Liver (tissue), 8 donors: ENCODE measurements at regions not wholly inside any gene's neighbourhood (a gene's known extent, or its start where the extent isn't known, plus 50 kb on each side); places are given as distances from the start of the nearest gene placed in this dataset.

Experiments used
- DNase-seq: peaks from one replicate; pipeline ENCODE4 v3.0.0-alpha.2; 2017; ENCODE audit warnings: low spot score
- H3K27ac ChIP-seq, 2 donors: one replicate each; pipeline ENCODE4 v1.7.0; 2013; ENCODE audit warnings: inconsistent platforms in 2 of 2, low read length in 2 of 2, control low read depth in 1 of 2, low read depth in 1 of 2, mild to moderate bottlenecking in 1 of 2
- H3K27me3 ChIP-seq, 4 donors: one replicate each; pipeline versions ENCODE4 v1.6.1 to v1.7.0; 2013; ENCODE audit warnings: low read length in 3 of 4, inconsistent platforms in 1 of 4, mild to moderate bottlenecking in 1 of 4, moderate library complexity in 1 of 4; ENCODE audit not compliant: control insufficient read depth in 4 of 4, insufficient read depth in 4 of 4
- H3K36me3 ChIP-seq, 4 donors: one replicate each; pipeline versions ENCODE4 v1.6.1 to v1.7.0; 2013; ENCODE audit warnings: low read length in 3 of 4, mild to moderate bottlenecking in 3 of 4, low read depth in 1 of 4, moderate library complexity in 1 of 4; ENCODE audit not compliant: control insufficient read depth in 4 of 4, insufficient read depth in 3 of 4
- H3K4me1 ChIP-seq, 4 donors: one replicate each; pipeline versions ENCODE4 v1.6.1 to v1.7.0; 2013; ENCODE audit warnings: low read length in 3 of 4, mild to moderate bottlenecking in 3 of 4, moderate library complexity in 1 of 4; ENCODE audit not compliant: control insufficient read depth in 4 of 4, insufficient read depth in 4 of 4
- H3K4me3 ChIP-seq, 3 donors: one replicate each; pipeline versions ENCODE4 v1.6.1 to v1.7.0; 2013; ENCODE audit warnings: low read length in 3 of 3, control low read depth in 1 of 3, low read depth in 1 of 3, mild to moderate bottlenecking in 1 of 3
- H3K9ac ChIP-seq, 2 donors: one replicate each; pipeline ENCODE4 v1.7.0; 2013; ENCODE audit warnings: low read length in 2 of 2, mild to moderate bottlenecking in 2 of 2, moderate library complexity in 2 of 2, control low read depth in 1 of 2, low read depth in 1 of 2
- H3K9me3 ChIP-seq, 4 donors: one replicate each; pipeline versions ENCODE4 v1.6.1 to v1.7.0; 2013; ENCODE audit warnings: low read length in 3 of 4; ENCODE audit not compliant: control insufficient read depth in 4 of 4
- EGR1 ChIP-seq, 2 donors: IDR thresholded peaks; 2 replicates each; pipeline ENCODE4 v1.6.1; 2016 to 2018; ENCODE audit warnings: antibody characterized with exemption in 2 of 2, low read depth in 2 of 2
- FOXA1 ChIP-seq: IDR thresholded peaks from 2 replicates; pipeline ENCODE4 v1.6.1; 2016; ENCODE audit warnings: antibody characterized with exemption
- FOXA2 ChIP-seq: IDR thresholded peaks from 2 replicates; pipeline ENCODE4 v1.6.1; 2016; ENCODE audit warnings: antibody characterized with exemption
- HNF4A ChIP-seq, 2 donors: conservative IDR thresholded peaks; 2 replicates each; pipeline ENCODE4 v1.6.1; 2016; ENCODE audit warnings: antibody characterized with exemption in 2 of 2, mild to moderate bottlenecking in 2 of 2
- HNF4G ChIP-seq: IDR thresholded peaks from 2 replicates; pipeline ENCODE4 v1.6.1; 2016; ENCODE audit warnings: antibody characterized with exemption
- JUND ChIP-seq, 2 donors: IDR thresholded peaks; 2 replicates each; pipeline ENCODE4 v1.6.1; 2016; ENCODE audit warnings: antibody characterized with exemption in 2 of 2
- MAX ChIP-seq: IDR thresholded peaks from 2 replicates; pipeline ENCODE4 v1.6.1; 2016; ENCODE audit warnings: antibody characterized with exemption
- NR2F2 ChIP-seq: IDR thresholded peaks from 2 replicates; pipeline ENCODE4 v1.6.1; 2016; ENCODE audit warnings: antibody characterized with exemption
- RAD21 ChIP-seq, 2 donors: IDR thresholded peaks; 2 replicates each; pipeline ENCODE4 v1.6.1; 2016; ENCODE audit warnings: antibody characterized with exemption in 2 of 2, mild to moderate bottlenecking in 2 of 2
- SP1 ChIP-seq: IDR thresholded peaks from 2 replicates; pipeline ENCODE4 v1.6.1; 2018; ENCODE audit warnings: antibody characterized with exemption, mild to moderate bottlenecking
- TAF1 ChIP-seq: conservative IDR thresholded peaks from 2 replicates; pipeline ENCODE4 v1.6.1; 2016; ENCODE audit warnings: antibody characterized with exemption, mild to moderate bottlenecking
- YY1 ChIP-seq: IDR thresholded peaks from 2 replicates; pipeline ENCODE4 v1.6.1; 2016; ENCODE audit warnings: antibody characterized with exemption, mild to moderate bottlenecking
- ZBTB33 ChIP-seq: IDR thresholded peaks from 2 replicates; pipeline ENCODE4 v1.6.1; 2016; ENCODE audit warnings: antibody characterized with exemption
- WGBS: extraction: QIAGEN DNeasy Blood & Tissue Kit; methylation state at CpG from one replicate; pipeline ENCODE4 v1.1.7; 2013; 5-methylcytosine and 5-hydroxymethylcytosine counted together
- TF ChIP-seq, protein P1 (sequence below): fragments of 150-350 bp; IDR thresholded peaks from 2 replicates; pipeline ENCODE4 v1.5.1; 2017; ENCODE audit warnings: improper control_type of control experiment, low read depth, low read length; ENCODE audit not compliant: missing input control
- TF ChIP-seq, protein P2 (sequence below): IDR thresholded peaks from 2 replicates; pipeline ENCODE4 v1.6.1; 2016; ENCODE audit warnings: antibody characterized with exemption
- donor health status: healthy.
- donor health status: healthy.
- donor health status: healthy.
- donor health status: healthy.
- donor health status: healthy.

DNA sequence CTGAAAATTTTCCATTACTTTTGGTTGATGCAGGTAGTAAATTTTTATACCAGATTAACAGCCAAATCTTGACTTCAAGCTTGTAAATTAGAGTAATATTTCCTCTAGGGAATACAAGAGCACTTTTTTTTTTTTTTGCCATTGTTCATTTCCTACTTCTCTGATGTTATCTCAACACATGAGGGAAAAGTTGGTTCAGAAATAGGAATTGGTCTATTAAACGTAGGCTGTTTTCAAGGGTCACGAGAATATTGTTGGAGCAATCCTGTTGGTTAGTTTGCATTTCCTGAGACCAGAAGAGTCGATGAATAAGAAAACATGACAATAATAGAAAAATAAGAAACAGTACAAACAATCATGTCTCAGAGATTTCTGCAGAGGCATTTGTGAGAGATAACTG, 453.9 kb upstream of the CCDC179 start:
- Histone ChIP-seq H3K36me3 (no peaks in the 10 kb centered on the region), H3K4me1 (no peaks in the 10 kb centered on the region), H3K4me3 (no peak overlapping the region), H3K27ac (no peak overlapping the region), H3K9ac (no peak overlapping the region), H3K27me3 (no peaks in the 10 kb centered on the region), H3K9me3 (no peaks in the 10 kb centered on the region)
- 75% methylated on average over 3 of the region's 3 CpGs for WGBS
- DNase-seq, result no peak
- TF ChIP-seq ZBTB33 (no peak), EGR1 (IDR thresholded peaks at IDR 0.05; ENCODE audit: low read depth in 2 of 2) (no peak), SP1 (no peak), FOXA1 (no peak), MAX (no peak), YY1 (no peak), RAD21 (IDR thresholded peaks at IDR 0.05) (no peak)
- TF ChIP-seq, protein P1, sequence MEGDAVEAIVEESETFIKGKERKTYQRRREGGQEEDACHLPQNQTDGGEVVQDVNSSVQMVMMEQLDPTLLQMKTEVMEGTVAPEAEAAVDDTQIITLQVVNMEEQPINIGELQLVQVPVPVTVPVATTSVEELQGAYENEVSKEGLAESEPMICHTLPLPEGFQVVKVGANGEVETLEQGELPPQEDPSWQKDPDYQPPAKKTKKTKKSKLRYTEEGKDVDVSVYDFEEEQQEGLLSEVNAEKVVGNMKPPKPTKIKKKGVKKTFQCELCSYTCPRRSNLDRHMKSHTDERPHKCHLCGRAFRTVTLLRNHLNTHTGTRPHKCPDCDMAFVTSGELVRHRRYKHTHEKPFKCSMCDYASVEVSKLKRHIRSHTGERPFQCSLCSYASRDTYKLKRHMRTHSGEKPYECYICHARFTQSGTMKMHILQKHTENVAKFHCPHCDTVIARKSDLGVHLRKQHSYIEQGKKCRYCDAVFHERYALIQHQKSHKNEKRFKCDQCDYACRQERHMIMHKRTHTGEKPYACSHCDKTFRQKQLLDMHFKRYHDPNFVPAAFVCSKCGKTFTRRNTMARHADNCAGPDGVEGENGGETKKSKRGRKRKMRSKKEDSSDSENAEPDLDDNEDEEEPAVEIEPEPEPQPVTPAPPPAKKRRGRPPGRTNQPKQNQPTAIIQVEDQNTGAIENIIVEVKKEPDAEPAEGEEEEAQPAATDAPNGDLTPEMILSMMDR, result no peak

DNA sequence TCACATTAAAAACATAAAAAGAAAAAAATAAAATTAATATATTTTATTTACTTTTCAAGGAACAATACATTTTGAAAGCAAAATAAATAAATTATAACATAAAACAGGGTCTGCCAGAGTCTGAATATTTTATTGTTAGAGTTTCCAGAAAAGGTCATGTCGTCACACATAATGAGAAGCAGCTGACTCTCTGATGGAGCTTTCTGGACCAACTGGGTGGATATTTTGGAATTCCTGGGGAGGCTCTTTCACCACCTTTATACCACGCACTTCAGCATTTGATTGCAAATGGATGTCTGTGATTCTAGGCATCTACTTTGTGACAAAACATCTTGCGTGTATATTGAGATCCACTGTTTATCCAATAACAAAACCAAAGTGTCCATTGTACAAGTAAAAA, 455.0 kb upstream of the CCDC179 start:
- H3K27me3 ChIP-seq, result no peaks in the 10 kb centered on the region
- TF ChIP-seq FOXA1 (no peak), NR2F2 (no peak), TAF1 (no peak), RAD21 (IDR thresholded peaks at IDR 0.05) (no peak), SP1 (no peak), YY1 (no peak), JUND (IDR thresholded peaks at IDR 0.05) (no peak), HNF4A (conservative IDR thresholded peaks at IDR 0.05) (no peak), FOXA2 (no peak), HNF4G (no peak)
- TF ChIP-seq, protein P1, result no peak
- TF ChIP-seq, protein P2, sequence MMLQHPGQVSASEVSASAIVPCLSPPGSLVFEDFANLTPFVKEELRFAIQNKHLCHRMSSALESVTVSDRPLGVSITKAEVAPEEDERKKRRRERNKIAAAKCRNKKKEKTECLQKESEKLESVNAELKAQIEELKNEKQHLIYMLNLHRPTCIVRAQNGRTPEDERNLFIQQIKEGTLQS, result no peak
- H3K27ac ChIP-seq, result no peak overlapping the region
- no peaks in the 10 kb centered on the region for H3K4me1 ChIP-seq
- no peaks in the 10 kb centered on the region for H3K9me3 ChIP-seq
- no peaks in the 10 kb centered on the region for H3K36me3 ChIP-seq
- DNase-seq, result no peak
- no peak overlapping the region for H3K9ac ChIP-seq
- no peak overlapping the region for H3K4me3 ChIP-seq
- WGBS, result 87% methylated on average over 3 of the region's 3 CpGs
